H1 (cell line): ENCODE measurements at regions not wholly inside any gene's neighbourhood (a gene's known extent, or its start where the extent isn't known, plus 50 kb on each side); places are given as distances from the start of the nearest gene placed in this dataset.

Experiments
- CTCF ChIA-PET: fragments of 300-600 bp; sonication (Branson Sonifier 250); formaldehyde crosslinking; loops from one replicate; lab custom pipeline; 2021; ENCODE audit not compliant: partially characterized antibody; lab: Charles Lee
- POLR2A ChIA-PET: fragments of 300-600 bp; sonication (Branson Sonifier 250); formaldehyde crosslinking; loops from one replicate; lab custom pipeline; 2021; ENCODE audit warnings: inconsistent platforms; ENCODE audit not compliant: partially characterized antibody; lab: Charles Lee
- DNase-seq, 2 experiments: peaks; one replicate each; pipeline versions ENCODE4 v3.0.0 to v3.0.0-alpha.2; 2010 to 2022; ENCODE audit warnings: low spot score in 2 of 2, low read depth in 1 of 2, mixed read lengths in 1 of 2
- FAIRE-seq: peaks from 2 replicates; lab custom pipeline; 2011; peaks lifted over from hg19 to GRCh38; lab: Jason Lieb, UNC
- H2AFZ ChIP-seq: 2 replicates; pipeline ENCODE4 v1.8.1; 2012; ENCODE audit warnings: low read length, inconsistent platforms
- H2AK5ac ChIP-seq: 2 replicates; pipeline ENCODE4 v1.6.1; 2013; ENCODE audit warnings: low read depth, low read length
- H2BK120ac ChIP-seq: replicated peaks from 2 replicates; pipeline ENCODE3; 2013; ENCODE audit warnings: low read depth, low read length, inconsistent platforms
- H2BK12ac ChIP-seq: 2 replicates; pipeline ENCODE4 v1.6.1; 2013; ENCODE audit warnings: low read depth, low read length
- H2BK15ac ChIP-seq: 2 replicates; pipeline ENCODE4 v1.6.1; 2013; ENCODE audit warnings: low read length
- H2BK20ac ChIP-seq: 2 replicates; pipeline ENCODE4 v1.6.1; 2013; ENCODE audit warnings: low read length
- H2BK5ac ChIP-seq: 2 replicates; pipeline ENCODE4 v1.6.1; 2013; ENCODE audit warnings: low read depth, low read length
- H3K14ac ChIP-seq: 2 replicates; pipeline ENCODE4 v1.6.1; 2013; ENCODE audit warnings: inconsistent platforms; ENCODE audit not compliant: insufficient read length
- H3K18ac ChIP-seq: 2 replicates; pipeline ENCODE4 v1.6.1; 2013; ENCODE audit warnings: low read length; ENCODE audit errors: extremely low read depth
- H3K23ac ChIP-seq: 2 replicates; pipeline ENCODE4 v1.6.1; 2013; ENCODE audit warnings: inconsistent platforms; ENCODE audit not compliant: insufficient read length
- H3K23me2 ChIP-seq: 2 replicates; pipeline ENCODE4 v1.6.1; 2013; ENCODE audit warnings: low read depth, low read length
- H3K27ac ChIP-seq: 2 replicates; pipeline ENCODE4 v1.6.1; 2011; ENCODE audit warnings: low read depth, low read length, inconsistent platforms
- H3K27me3 ChIP-seq, 4 experiments: replicated peaks in 1 of 4; 1 replicate in 1 of 4; 2 replicates in 3 of 4; pipeline versions ENCODE4 v1.6.1 to v1.8.1; 2011 to 2013; ENCODE audit warnings: low read length in 3 of 4, mild to moderate bottlenecking in 3 of 4, inconsistent platforms in 2 of 4, mixed read lengths in 2 of 4, moderate library complexity in 1 of 4; ENCODE audit not compliant: control insufficient read depth in 3 of 4, insufficient read depth in 3 of 4; ENCODE audit errors: extremely low read depth in 1 of 4
- H3K36me3 ChIP-seq, 4 experiments: 2 replicates each; pipeline versions ENCODE4 v1.6.1 to v1.8.1; 2011 to 2013; ENCODE audit warnings: mild to moderate bottlenecking in 4 of 4, low read length in 3 of 4, moderate library complexity in 2 of 4, control low read depth in 1 of 4, inconsistent platforms in 1 of 4; ENCODE audit not compliant: insufficient read depth in 4 of 4, control insufficient read depth in 2 of 4
- H3K4ac ChIP-seq: replicated peaks from 2 replicates; pipeline ENCODE3; 2013; ENCODE audit warnings: low read length, low read depth, mixed read lengths, inconsistent platforms; ENCODE audit not compliant: insufficient read length
- H3K4me1 ChIP-seq, 4 experiments: replicated peaks in 1 of 4; 1 replicate in 1 of 4; 2 replicates in 3 of 4; pipeline versions ENCODE4 v1.6.1 to v1.8.1; 2011 to 2013; ENCODE audit warnings: low read length in 3 of 4, inconsistent platforms in 2 of 4, mixed read lengths in 1 of 4; ENCODE audit not compliant: insufficient read depth in 4 of 4, control insufficient read depth in 3 of 4
- H3K4me2 ChIP-seq, 2 experiments: 2 replicates each; pipeline versions ENCODE4 v1.6.1 to v1.8.1; 2011 to 2013; ENCODE audit warnings: low read depth in 2 of 2, low read length in 2 of 2, control low read depth in 1 of 2, inconsistent platforms in 1 of 2, mild to moderate bottlenecking in 1 of 2; ENCODE audit not compliant: insufficient read depth in 1 of 2
- H3K4me3 ChIP-seq, 4 experiments: fragments of 200-600, 300-600 bp in 1 of 4; sonication (generic), shearing (Covaris generic), sonication (Bioruptor Twin) in 1 of 4; 2 replicates each; pipeline versions ENCODE4 v1.5.1 to v1.8.1; 2011 to 2016; ENCODE audit warnings: low read length in 4 of 4, low read depth in 3 of 4, control low read depth in 2 of 4, inconsistent platforms in 2 of 4, mild to moderate bottlenecking in 2 of 4, mixed read lengths in 1 of 4, moderate library complexity in 1 of 4; ENCODE audit not compliant: insufficient read depth in 2 of 4; ENCODE audit errors: extremely low read depth in 1 of 4
- H3K56ac ChIP-seq: replicated peaks from 2 replicates; pipeline ENCODE3; 2013; ENCODE audit warnings: low read depth, mild to moderate bottlenecking, mixed read lengths, low read length, inconsistent platforms; ENCODE audit not compliant: insufficient read length
- H3K79me1 ChIP-seq: 2 replicates; pipeline ENCODE4 v1.6.1; 2013; ENCODE audit warnings: low read depth, low read length, control low read depth
- H3K79me2 ChIP-seq, 2 experiments: 2 replicates each; pipeline versions ENCODE4 v1.6.1 to v1.8.1; 2012 to 2013; ENCODE audit warnings: low read length in 2 of 2, mild to moderate bottlenecking in 2 of 2, inconsistent platforms in 1 of 2; ENCODE audit not compliant: insufficient read depth in 2 of 2, control insufficient read depth in 1 of 2
- H3K9ac ChIP-seq, 4 experiments: replicated peaks in 1 of 4; 1 replicate in 1 of 4; 2 replicates in 3 of 4; pipeline versions ENCODE4 v1.6.1 to v1.8.1; 2011 to 2013; ENCODE audit warnings: low read depth in 3 of 4, low read length in 3 of 4, control low read depth in 2 of 4, mild to moderate bottlenecking in 2 of 4, moderate library complexity in 2 of 4, inconsistent platforms in 1 of 4; ENCODE audit errors: extremely low read depth in 1 of 4
- H3K9me3 ChIP-seq, 2 experiments: 2 replicates each; pipeline versions ENCODE4 v1.6.1 to v1.8.1; 2012 to 2013; ENCODE audit warnings: mild to moderate bottlenecking in 2 of 2, moderate library complexity in 2 of 2, control low read depth in 1 of 2, inconsistent platforms in 1 of 2, low read depth in 1 of 2, low read length in 1 of 2, mixed read lengths in 1 of 2; ENCODE audit not compliant: insufficient read depth in 2 of 2
- H4K20me1 ChIP-seq, 2 experiments: replicated peaks in 1 of 2; 2 replicates each; pipeline versions ENCODE3 to v1.8.1; 2011 to 2013; ENCODE audit warnings: inconsistent platforms in 2 of 2, low read length in 2 of 2, mild to moderate bottlenecking in 1 of 2; ENCODE audit not compliant: insufficient read depth in 2 of 2, control insufficient read depth in 1 of 2
- H4K5ac ChIP-seq: 2 replicates; pipeline ENCODE4 v1.6.1; 2013; ENCODE audit warnings: low read length, low read depth, mixed read lengths, inconsistent platforms; ENCODE audit not compliant: insufficient read length
- H4K8ac ChIP-seq: 2 replicates; pipeline ENCODE4 v1.8.0; 2013; ENCODE audit warnings: mild to moderate bottlenecking, moderate library complexity, low read length, inconsistent platforms; ENCODE audit not compliant: insufficient read depth; ENCODE audit errors: extremely low read depth
- H4K91ac ChIP-seq: replicated peaks from 2 replicates; pipeline ENCODE3; 2013; ENCODE audit warnings: low read length, mixed read lengths, inconsistent platforms; ENCODE audit not compliant: insufficient read length
- CHD1 ChIP-seq: IDR thresholded peaks from 2 replicates; pipeline ENCODE4 v1.6.1; 2012; ENCODE audit warnings: low read depth, low read length, improper control_type of control experiment
- EGR1 ChIP-seq: IDR thresholded peaks from 2 replicates; pipeline ENCODE4 v1.6.1; 2011; ENCODE audit warnings: low read depth, low read length, borderline replicate concordance
- FOSL1 ChIP-seq: IDR thresholded peaks from 2 replicates; pipeline ENCODE4 v1.6.1; 2011; ENCODE audit warnings: mild to moderate bottlenecking, low read depth, low read length, moderate library complexity; ENCODE audit not compliant: insufficient read depth
- GABPA ChIP-seq: IDR thresholded peaks from 2 replicates; pipeline ENCODE4 v1.6.1; 2011; ENCODE audit warnings: mild to moderate bottlenecking, low read length, moderate library complexity, borderline replicate concordance; ENCODE audit not compliant: insufficient read depth
- MAFK ChIP-seq: IDR thresholded peaks from 2 replicates; pipeline ENCODE4 v1.6.1; 2012; ENCODE audit warnings: low read depth, mild to moderate bottlenecking, improper control_type of control experiment, low read length
- NRF1 ChIP-seq: IDR thresholded peaks from 2 replicates; pipeline ENCODE4 v1.6.1; 2011; ENCODE audit warnings: mild to moderate bottlenecking, low read depth, low read length, improper control_type of control experiment
- PHF8 ChIP-seq: fragments of 200-600 bp; sonication (generic); conservative IDR thresholded peaks from 2 replicates; pipeline ENCODE4 v1.7.1; 2012; ENCODE audit warnings: low read depth, mild to moderate bottlenecking, inconsistent platforms, low read length, moderate library complexity
- RNF2 ChIP-seq: fragments of 200-900, 300-1000 bp; sonication (generic); IDR thresholded peaks from 2 replicates; pipeline ENCODE4 v1.7.1; 2016; ENCODE audit warnings: borderline replicate concordance, low read depth, mild to moderate bottlenecking, antibody characterized with exemption, low read length; ENCODE audit not compliant: poor library complexity, severe bottlenecking; ENCODE audit errors: missing control alignments
- SIN3A ChIP-seq, 2 experiments: IDR thresholded peaks in 1 of 2; conservative IDR thresholded peaks in 1 of 2; 2 replicates each; pipeline ENCODE4 v1.6.1; 2011 to 2012; ENCODE audit warnings: low read length in 2 of 2, improper control_type of control experiment in 1 of 2, low read depth in 1 of 2, mild to moderate bottlenecking in 1 of 2
- SIX5 ChIP-seq: IDR thresholded peaks from 2 replicates; pipeline ENCODE4 v1.6.1; 2011; ENCODE audit warnings: mild to moderate bottlenecking, low read depth, low read length
- SP4 ChIP-seq: IDR thresholded peaks from 2 replicates; pipeline ENCODE4 v1.6.1; 2012; ENCODE audit warnings: low read length, inconsistent platforms
- TAF1 ChIP-seq: IDR thresholded peaks from 2 replicates; pipeline ENCODE4 v1.6.1; 2011; ENCODE audit warnings: mild to moderate bottlenecking, low read depth, low read length
- TBP ChIP-seq: IDR thresholded peaks from 2 replicates; pipeline ENCODE4 v1.6.1; 2011; ENCODE audit warnings: low read depth, low read length, improper control_type of control experiment
- TCF12 ChIP-seq: IDR thresholded peaks from 2 replicates; pipeline ENCODE4 v1.6.1; 2011; ENCODE audit warnings: low read depth, mild to moderate bottlenecking, low read length
- WGBS, 2 experiments: shearing (Covaris generic) in 1 of 2; methylation state at CpG; one replicate each; pipeline versions ENCODE4 v1.1.6 to v1.1.7; 2013 to 2015; ENCODE audit warnings: low lambda C conversion rate in 2 of 2, mixed read lengths in 2 of 2, inconsistent platforms in 1 of 2, low coverage in 1 of 2, missing lambda C conversion rate in 1 of 2; ENCODE audit not compliant: insufficient replicate concordance in 2 of 2, insufficient coverage in 1 of 2, insufficient read length in 1 of 2; ENCODE audit errors: extremely low coverage in 1 of 2, missing lambda C conversion rate in 1 of 2; 5-methylcytosine and 5-hydroxymethylcytosine counted together
- TF ChIP-seq, protein P1 (sequence below): IDR thresholded peaks from 2 replicates; pipeline ENCODE4 v1.6.1; 2012; ENCODE audit warnings: inconsistent platforms

DNA sequence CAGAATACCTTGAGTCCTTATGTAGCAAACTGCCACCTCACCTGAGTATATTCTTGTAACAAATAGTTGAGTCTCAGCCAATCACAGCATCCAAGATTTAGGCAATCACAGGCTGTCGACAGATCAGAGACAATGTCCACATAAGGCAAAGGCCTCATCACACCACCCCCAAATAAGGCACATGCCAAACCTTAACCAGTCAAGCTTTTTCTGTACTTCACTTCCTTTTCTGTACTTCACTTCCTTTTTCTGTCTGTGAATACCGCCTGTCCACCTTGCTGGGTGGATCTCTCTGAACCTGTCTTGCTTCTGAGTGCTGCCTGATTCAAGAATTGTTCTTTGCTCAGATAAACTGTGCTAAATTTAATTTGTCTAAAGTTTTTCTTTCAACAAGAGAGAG is 210.4 kb upstream of the N4BP1 start:
- Histone ChIP-seq H3K79me1 (no peaks in the 10 kb centered on the region), H3K27me3 (no peaks in the 10 kb centered on the region), H4K20me1 (no peaks in the 10 kb centered on the region), H3K9me3 (no peaks in the 10 kb centered on the region), H3K4me1 (no peaks in the 10 kb centered on the region; a peak in 1 of 7 replicates), H3K23ac (no peak overlapping the region), H3K56ac (no peak overlapping the region), H4K5ac (no peak overlapping the region), H3K79me2 (no peaks in the 10 kb centered on the region), H3K4ac (no peak overlapping the region), H3K14ac (no peak overlapping the region), H3K18ac (no peak overlapping the region), H2AFZ (no peak overlapping the region), H3K9ac (no peak overlapping the region), H2AK5ac (no peak overlapping the region), H4K91ac (no peak overlapping the region), H3K27ac (no peak overlapping the region), H3K23me2 (no peaks in the 10 kb centered on the region), H3K4me3 (no peak overlapping the region), H2BK120ac (no peak overlapping the region), H2BK20ac (no peak overlapping the region), H2BK5ac (no peak overlapping the region), H4K8ac (no peak overlapping the region), H3K4me2 (no peak overlapping the region), H2BK12ac (no peak overlapping the region), H2BK15ac (no peak overlapping the region), H3K36me3 (no peaks in the 10 kb centered on the region)
- POLR2A ChIA-PET: no interaction called here
- TF ChIP-seq, protein P1, sequence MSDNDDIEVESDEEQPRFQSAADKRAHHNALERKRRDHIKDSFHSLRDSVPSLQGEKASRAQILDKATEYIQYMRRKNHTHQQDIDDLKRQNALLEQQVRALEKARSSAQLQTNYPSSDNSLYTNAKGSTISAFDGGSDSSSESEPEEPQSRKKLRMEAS: no peak
- no peak for TF ChIP-seq FOSL1
- TF ChIP-seq TAF1: no peak
- TF ChIP-seq PHF8: no peak
- no peak for TF ChIP-seq SIX5
- TF ChIP-seq GABPA: no peak
- TF ChIP-seq SIN3A (conservative IDR thresholded peaks at IDR 0.05 in 1 of 2, IDR thresholded peaks at IDR 0.05 in 1 of 2; ENCODE audit: low read depth in 1 of 2, low read length in 2 of 2): no peak
- TF ChIP-seq SP4: no peak
- TF ChIP-seq TCF12: no peak
- TF ChIP-seq CHD1: no peak
- no peak for TF ChIP-seq TBP
- TF ChIP-seq RNF2: no peak
- no peak for TF ChIP-seq MAFK
- no peak for TF ChIP-seq EGR1
- TF ChIP-seq NRF1: no peak
- WGBS, 2 experiments: 86% methylated on average over 2 of the region's 2 CpGs; no CpG with 5 or more reads in 1 of the 2 experiments
- DNase-seq: no peak
- FAIRE-seq: no peak
- CTCF ChIA-PET: interaction anchor here (1.4 to 2.3 kb wide), 2 partner anchors 11 to 13 kb away, joined by 3 to 12 read pairs; no protein-coding TSS in a partner anchor
